Dedifferentiated amniotic fluid mesenchymal stem cell (primary cell): ENCODE measurements at regions not wholly inside any gene's neighbourhood (a gene's known extent, or its start where the extent isn't known, plus 50 kb on each side); places are given as distances from the start of the nearest gene placed in this dataset.

Source experiments
- DNase-seq: peaks from one replicate; pipeline ENCODE4 v3.0.0-alpha.2; 2016; ENCODE audit errors: extremely low spot score

GRCh38 chr18:51398104-51398503, 200.6 kb upstream of the MEX3C start:
- no peak for DNase-seq

- DNase-seq = no peak
These were observed 202.1 kb upstream of the MEX3C start for GRCh38 chr18:51399491-51400122.

DNA sequence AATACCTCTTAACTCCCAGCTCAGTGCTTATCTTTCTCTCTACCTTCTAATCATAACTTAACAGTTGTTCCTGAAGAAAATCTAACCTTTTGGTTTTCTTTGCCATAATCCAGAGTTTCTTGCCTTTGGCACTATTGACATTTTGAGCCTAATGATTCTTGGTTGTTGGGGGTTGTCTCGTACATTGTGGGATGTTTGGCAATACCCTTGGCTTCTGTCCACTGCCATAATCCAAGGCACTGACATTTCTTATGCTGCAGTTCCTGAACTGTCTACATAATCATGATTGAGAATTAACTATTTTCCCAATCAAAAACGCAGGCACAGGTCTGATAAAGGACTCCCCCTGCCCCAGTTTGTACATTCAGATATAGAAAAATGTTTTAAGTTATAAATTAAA, 203.2 kb upstream of the MEX3C start:
- no peak for DNase-seq

DNA sequence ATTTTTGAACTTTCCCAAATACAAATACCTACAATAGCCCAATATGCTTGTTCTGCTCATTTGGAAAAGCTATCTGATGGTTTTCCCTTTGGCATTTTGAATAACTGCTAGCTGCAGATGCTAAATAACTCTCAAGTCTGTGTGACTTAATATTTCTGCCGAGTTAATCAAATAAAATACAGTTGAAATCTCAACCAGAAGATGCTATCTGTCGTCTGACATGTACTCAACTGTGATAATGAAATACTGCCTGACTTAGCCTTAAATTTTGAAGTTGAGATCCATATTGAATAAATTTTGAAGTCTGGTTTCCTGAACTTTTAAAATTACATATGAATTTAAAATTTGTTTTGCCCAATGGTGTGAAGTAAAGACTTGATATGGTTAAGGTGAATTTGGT, 204.4 kb upstream of the MEX3C start:
- no peak for DNase-seq

DNA sequence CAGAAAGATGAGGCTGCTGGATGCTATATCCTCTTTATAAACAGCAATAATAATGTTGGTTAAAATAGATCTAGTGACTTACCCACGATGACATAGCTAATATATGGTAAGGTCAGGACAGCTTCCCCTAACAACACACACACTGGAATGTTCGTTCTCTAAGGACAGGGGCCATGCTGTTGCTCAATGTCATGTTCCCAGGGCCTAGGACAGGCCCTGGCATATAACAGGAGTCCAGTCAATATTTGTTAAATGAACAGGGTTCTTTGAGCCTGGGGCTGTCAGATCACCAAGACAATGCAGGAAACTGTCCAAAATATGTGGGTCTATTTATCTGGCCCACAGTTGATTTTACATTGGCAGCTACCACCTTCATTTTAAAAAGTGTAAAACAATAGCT, 207.1 kb upstream of the MEX3C start:
- no peak for DNase-seq

GRCh38 chr18:51405683-51406477, 208.4 kb upstream of the MEX3C start:
- DNase-seq = no peak

- no peak for DNase-seq
These were observed 220.4 kb upstream of the MEX3C start for GRCh38 chr18:51417643-51418483.

- no peak for DNase-seq
These were observed 228.0 kb upstream of the MEX3C start for GRCh38 chr18:51425475-51425874.

- DNase-seq = no peak
These were observed 228.4 kb upstream of the MEX3C start for GRCh38 chr18:51425889-51426288.

DNA sequence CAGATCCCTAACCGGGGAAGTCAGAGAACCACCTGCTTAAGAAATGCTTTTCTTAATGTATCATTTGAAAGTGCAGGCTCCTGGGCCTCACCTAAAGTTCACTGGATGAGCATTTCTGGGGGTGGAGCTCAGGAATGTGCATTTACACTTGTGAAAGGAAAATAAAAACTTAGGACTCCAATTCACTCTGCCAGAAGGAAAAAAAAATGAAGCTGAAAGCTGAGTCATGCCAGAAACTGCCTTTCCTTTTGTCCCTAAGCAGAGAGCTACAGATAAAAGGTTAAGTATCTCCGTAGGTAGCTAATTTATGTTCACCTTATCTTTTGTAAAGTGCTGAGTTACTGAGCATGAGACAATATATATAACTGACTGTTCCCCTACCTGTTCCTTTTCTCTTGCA, 229.5 kb upstream of the MEX3C start:
- DNase-seq = no peak

DNA sequence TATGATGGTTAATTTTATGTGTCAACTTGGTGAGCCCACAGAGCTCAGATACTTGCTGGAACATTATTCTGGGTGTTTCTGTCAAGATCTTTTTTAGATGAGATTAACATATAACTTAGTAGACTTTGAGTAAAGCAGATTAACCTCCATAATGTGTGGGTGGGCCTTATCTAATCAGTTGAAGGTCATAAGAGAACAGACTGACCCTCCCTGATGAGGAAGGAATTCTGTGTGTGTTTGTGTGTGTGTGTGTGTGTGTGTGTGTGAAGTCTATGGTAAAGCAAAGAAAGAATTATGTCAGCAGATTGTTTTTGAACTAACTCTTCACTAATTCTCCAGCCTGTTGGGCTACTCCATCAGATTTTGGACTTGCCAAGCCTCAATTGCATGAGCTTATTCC, 232.2 kb upstream of the MEX3C start:
- DNase-seq = no peak

GRCh38 chr18:51430538-51430937, 233.1 kb upstream of the MEX3C start:
- no peak for DNase-seq

GRCh38 chr18:51433296-51433695, 235.8 kb upstream of the MEX3C start:
- no peak for DNase-seq

DNA sequence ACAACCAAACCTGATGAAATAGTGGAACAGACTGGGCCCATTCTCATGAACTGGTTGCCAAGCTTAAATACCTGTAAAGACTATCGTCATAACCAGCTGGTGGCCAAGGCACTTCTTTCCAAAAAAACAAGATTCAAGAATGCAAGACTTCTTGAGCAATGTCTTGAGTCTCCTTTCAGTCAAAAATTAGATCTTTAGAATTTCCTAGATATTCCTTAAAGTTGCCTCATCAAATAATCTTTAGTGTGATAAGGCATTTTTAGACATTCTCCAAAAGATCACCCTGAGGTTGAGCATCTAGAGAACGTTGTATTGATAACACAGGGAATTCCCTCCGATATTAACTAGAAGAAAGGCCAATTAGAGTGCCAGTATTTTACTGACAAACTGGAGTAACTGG, 236.4 kb upstream of the MEX3C start:
- no peak for DNase-seq

- DNase-seq = no peak
These were observed 240.1 kb upstream of the MEX3C start for GRCh38 chr18:51437280-51438271.

DNA sequence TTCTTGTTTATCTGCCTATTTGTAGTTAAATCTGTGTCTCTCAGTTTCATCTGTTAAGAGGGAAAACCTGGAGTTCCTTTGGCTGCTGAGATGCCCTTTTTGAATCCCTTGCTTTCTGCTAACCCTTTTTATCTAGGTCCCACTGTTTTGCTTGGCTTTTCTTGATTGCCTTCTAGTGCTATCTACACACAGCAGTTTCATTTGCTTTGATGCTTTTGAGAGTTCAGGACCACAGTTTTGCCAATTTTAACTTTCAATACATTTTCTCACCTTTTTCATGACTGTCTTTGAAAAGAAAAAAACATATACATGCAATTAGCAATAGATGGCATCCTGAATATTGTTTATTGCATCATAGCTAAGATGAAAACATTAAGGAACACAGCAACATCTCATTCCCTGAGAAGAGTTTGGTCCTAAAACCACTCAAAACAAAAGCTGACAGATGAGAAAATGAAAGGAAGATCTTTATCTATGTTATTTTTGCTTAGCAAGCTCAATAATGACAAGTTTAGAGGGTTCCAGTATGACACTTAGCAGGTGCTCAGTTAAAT, 241.4 kb upstream of the MEX3C start:
- no peak for DNase-seq

- no peak for DNase-seq
These were observed 244.5 kb upstream of the MEX3C start for GRCh38 chr18:51442012-51442411.

DNA sequence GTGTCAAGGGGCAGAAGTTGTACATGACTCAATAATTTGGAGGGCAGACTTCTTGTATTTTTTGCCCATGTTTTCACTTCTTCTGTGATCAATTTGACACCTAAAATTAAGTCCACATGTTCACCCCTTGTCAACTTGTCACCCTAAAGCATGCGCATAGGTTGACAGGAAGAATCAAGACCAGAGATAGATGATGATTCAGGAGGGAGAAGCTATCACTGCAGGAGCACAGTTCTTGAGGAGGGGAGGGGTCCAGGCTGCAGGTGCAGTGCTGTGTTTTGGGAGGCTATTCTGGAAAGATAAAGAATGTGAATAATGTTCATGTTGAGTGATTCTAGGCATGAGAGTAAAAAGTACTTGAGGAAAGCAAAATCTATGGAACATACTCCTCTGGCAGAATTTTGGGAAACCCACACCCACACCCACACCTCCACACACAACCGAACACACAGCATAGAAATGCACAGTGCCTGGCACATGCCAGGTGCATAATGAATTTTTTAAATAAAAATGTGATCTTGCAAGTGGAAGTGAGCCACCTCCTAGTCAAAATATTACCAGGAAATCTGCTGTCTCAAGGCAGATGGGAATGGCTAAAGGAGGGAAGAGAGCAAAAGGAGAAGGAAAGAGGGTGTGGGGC, 249.2 kb upstream of the MEX3C start:
- no peak for DNase-seq

GRCh38 chr18:51447351-51448342, 250.2 kb upstream of the MEX3C start:
- no peak for DNase-seq
